ENCODE measurements at regions not wholly inside any gene's neighbourhood (a gene's known extent, or its start where the extent isn't known, plus 50 kb on each side); places are given as distances from the start of the nearest gene placed in this dataset.
"Not testable (repeated sequence)": the region's sequence is repeated elsewhere in the genome, so short reads cannot be mapped to it uniquely, and the experiment has no call there.

GRCh38 chr9:33623658-33624586 is 99.9 kb downstream of the ANKRD18B start:
- DNase-seq = no peak

GRCh38 chr9:33628318-33628717 is 104.3 kb downstream of the ANKRD18B start:
- DNase-seq = not testable (repeated sequence)

GRCh38 chr9:33628865-33629410 is 104.9 kb downstream of the ANKRD18B start:
- DNase-seq = no peak

- no peak for DNase-seq
These were observed 109.6 kb downstream of the ANKRD18B start for GRCh38 chr9:33633636-33634035.

- no peak for DNase-seq
These were observed 113.8 kb downstream of the ANKRD18B start for GRCh38 chr9:33637881-33638280.

GRCh38 chr9:33638391-33638915 is 114.4 kb downstream of the ANKRD18B start:
- DNase-seq = no peak

GRCh38 chr9:33645706-33646105 is 121.7 kb downstream of the ANKRD18B start:
- DNase-seq = no peak

- DNase-seq = no peak
These were observed 125.4 kb downstream of the ANKRD18B start for GRCh38 chr9:33649463-33649862.

GRCh38 chr9:33651125-33651524 is 127.1 kb downstream of the ANKRD18B start:
- DNase-seq = no peak

- no peak for DNase-seq
These were observed 135.4 kb upstream of the PRSS3 start for GRCh38 chr9:33659921-33660320.

- no peak for DNase-seq
These were observed 134.6 kb upstream of the PRSS3 start for GRCh38 chr9:33660772-33661171.

- DNase-seq = no peak
These were observed 134.2 kb upstream of the PRSS3 start for GRCh38 chr9:33661176-33661575.

- DNase-seq = no peak
These were observed 132.5 kb upstream of the PRSS3 start for GRCh38 chr9:33662871-33663270.

GRCh38 chr9:33676194-33676745 is 119.1 kb upstream of the PRSS3 start:
- DNase-seq = not testable (repeated sequence)

- DNase-seq = no peak
These were observed 118.4 kb upstream of the PRSS3 start for GRCh38 chr9:33676746-33677505.

- no peak for DNase-seq
These were observed 117.9 kb upstream of the PRSS3 start for GRCh38 chr9:33677506-33677809.

- no peak for DNase-seq
These were observed 117.4 kb upstream of the PRSS3 start for GRCh38 chr9:33677961-33678360.

- no peak for DNase-seq
These were observed 112.8 kb upstream of the PRSS3 start for GRCh38 chr9:33682551-33682950.

- no peak for DNase-seq
These were observed 110.5 kb upstream of the PRSS3 start for GRCh38 chr9:33684831-33685230.

GRCh38 chr9:33686942-33687341 is 108.4 kb upstream of the PRSS3 start:
- DNase-seq = no peak

GRCh38 chr9:33687779-33688178 is 107.6 kb upstream of the PRSS3 start:
- DNase-seq = no peak

GRCh38 chr9:33690143-33690933 is 105.0 kb upstream of the PRSS3 start:
- no peak for DNase-seq
